Liver (tissue), 8 donors: ENCODE measurements at regions not wholly inside any gene's neighbourhood (a gene's known extent, or its start where the extent isn't known, plus 50 kb on each side); places are given as distances from the start of the nearest gene placed in this dataset.

ENCODE experiments used
- DNase-seq: peaks from one replicate; pipeline ENCODE4 v3.0.0-alpha.2; 2017; ENCODE audit warnings: low spot score
- H3K27ac ChIP-seq, 2 donors: one replicate each; pipeline ENCODE4 v1.7.0; 2013; ENCODE audit warnings: inconsistent platforms in 2 of 2, low read length in 2 of 2, control low read depth in 1 of 2, low read depth in 1 of 2, mild to moderate bottlenecking in 1 of 2
- H3K27me3 ChIP-seq, 4 donors: one replicate each; pipeline versions ENCODE4 v1.6.1 to v1.7.0; 2013; ENCODE audit warnings: low read length in 3 of 4, inconsistent platforms in 1 of 4, mild to moderate bottlenecking in 1 of 4, moderate library complexity in 1 of 4; ENCODE audit not compliant: control insufficient read depth in 4 of 4, insufficient read depth in 4 of 4
- H3K36me3 ChIP-seq, 4 donors: one replicate each; pipeline versions ENCODE4 v1.6.1 to v1.7.0; 2013; ENCODE audit warnings: low read length in 3 of 4, mild to moderate bottlenecking in 3 of 4, low read depth in 1 of 4, moderate library complexity in 1 of 4; ENCODE audit not compliant: control insufficient read depth in 4 of 4, insufficient read depth in 3 of 4
- H3K4me1 ChIP-seq, 4 donors: one replicate each; pipeline versions ENCODE4 v1.6.1 to v1.7.0; 2013; ENCODE audit warnings: low read length in 3 of 4, mild to moderate bottlenecking in 3 of 4, moderate library complexity in 1 of 4; ENCODE audit not compliant: control insufficient read depth in 4 of 4, insufficient read depth in 4 of 4
- H3K4me3 ChIP-seq, 3 donors: one replicate each; pipeline versions ENCODE4 v1.6.1 to v1.7.0; 2013; ENCODE audit warnings: low read length in 3 of 3, control low read depth in 1 of 3, low read depth in 1 of 3, mild to moderate bottlenecking in 1 of 3
- H3K9ac ChIP-seq, 2 donors: one replicate each; pipeline ENCODE4 v1.7.0; 2013; ENCODE audit warnings: low read length in 2 of 2, mild to moderate bottlenecking in 2 of 2, moderate library complexity in 2 of 2, control low read depth in 1 of 2, low read depth in 1 of 2
- H3K9me3 ChIP-seq, 4 donors: one replicate each; pipeline versions ENCODE4 v1.6.1 to v1.7.0; 2013; ENCODE audit warnings: low read length in 3 of 4; ENCODE audit not compliant: control insufficient read depth in 4 of 4
- EGR1 ChIP-seq, 2 donors: IDR thresholded peaks; 2 replicates each; pipeline ENCODE4 v1.6.1; 2016 to 2018; ENCODE audit warnings: antibody characterized with exemption in 2 of 2, low read depth in 2 of 2
- FOXA1 ChIP-seq: IDR thresholded peaks from 2 replicates; pipeline ENCODE4 v1.6.1; 2016; ENCODE audit warnings: antibody characterized with exemption
- FOXA2 ChIP-seq: IDR thresholded peaks from 2 replicates; pipeline ENCODE4 v1.6.1; 2016; ENCODE audit warnings: antibody characterized with exemption
- GABPA ChIP-seq, 2 donors: IDR thresholded peaks in 1 of 2; conservative IDR thresholded peaks in 1 of 2; 2 replicates each; pipeline ENCODE4 v1.6.1; 2016; ENCODE audit warnings: antibody characterized with exemption in 2 of 2, mild to moderate bottlenecking in 1 of 2, moderate library complexity in 1 of 2
- HNF4A ChIP-seq, 2 donors: conservative IDR thresholded peaks; 2 replicates each; pipeline ENCODE4 v1.6.1; 2016; ENCODE audit warnings: antibody characterized with exemption in 2 of 2, mild to moderate bottlenecking in 2 of 2
- HNF4G ChIP-seq: IDR thresholded peaks from 2 replicates; pipeline ENCODE4 v1.6.1; 2016; ENCODE audit warnings: antibody characterized with exemption
- JUND ChIP-seq, 2 donors: IDR thresholded peaks; 2 replicates each; pipeline ENCODE4 v1.6.1; 2016; ENCODE audit warnings: antibody characterized with exemption in 2 of 2
- NR2F2 ChIP-seq: IDR thresholded peaks from 2 replicates; pipeline ENCODE4 v1.6.1; 2016; ENCODE audit warnings: antibody characterized with exemption
- RAD21 ChIP-seq, 2 donors: IDR thresholded peaks; 2 replicates each; pipeline ENCODE4 v1.6.1; 2016; ENCODE audit warnings: antibody characterized with exemption in 2 of 2, mild to moderate bottlenecking in 2 of 2
- REST ChIP-seq: IDR thresholded peaks from 2 replicates; pipeline ENCODE4 v1.6.1; 2016; ENCODE audit warnings: antibody characterized with exemption, mild to moderate bottlenecking
- RXRA ChIP-seq, 2 donors: IDR thresholded peaks; 2 replicates each; pipeline ENCODE4 v1.6.1; 2017 to 2018; ENCODE audit warnings: antibody characterized with exemption in 2 of 2, mild to moderate bottlenecking in 1 of 2
- SP1 ChIP-seq: IDR thresholded peaks from 2 replicates; pipeline ENCODE4 v1.6.1; 2018; ENCODE audit warnings: antibody characterized with exemption, mild to moderate bottlenecking
- TAF1 ChIP-seq: conservative IDR thresholded peaks from 2 replicates; pipeline ENCODE4 v1.6.1; 2016; ENCODE audit warnings: antibody characterized with exemption, mild to moderate bottlenecking
- YY1 ChIP-seq: IDR thresholded peaks from 2 replicates; pipeline ENCODE4 v1.6.1; 2016; ENCODE audit warnings: antibody characterized with exemption, mild to moderate bottlenecking
- WGBS: extraction: QIAGEN DNeasy Blood & Tissue Kit; methylation state at CpG from one replicate; pipeline ENCODE4 v1.1.7; 2013; 5-methylcytosine and 5-hydroxymethylcytosine counted together
- TF ChIP-seq, protein P1 (sequence below): fragments of 150-350 bp; IDR thresholded peaks from 2 replicates; pipeline ENCODE4 v1.5.1; 2017; ENCODE audit warnings: improper control_type of control experiment, low read depth, low read length; ENCODE audit not compliant: missing input control
- TF ChIP-seq, protein P2 (sequence below): IDR thresholded peaks from 2 replicates; pipeline ENCODE4 v1.6.1; 2016; ENCODE audit warnings: antibody characterized with exemption
- TF ChIP-seq, protein P3 (sequence below): IDR thresholded peaks from 2 replicates; pipeline ENCODE4 v1.6.1; 2016; ENCODE audit warnings: antibody characterized with exemption
- TF ChIP-seq, protein P4 (sequence below): IDR thresholded peaks from 2 replicates; pipeline ENCODE4 v1.6.1; 2016; ENCODE audit warnings: antibody characterized with exemption
- donor health status: healthy.
- donor health status: healthy.
- donor health status: healthy.
- donor health status: healthy.
- donor health status: healthy.

DNA sequence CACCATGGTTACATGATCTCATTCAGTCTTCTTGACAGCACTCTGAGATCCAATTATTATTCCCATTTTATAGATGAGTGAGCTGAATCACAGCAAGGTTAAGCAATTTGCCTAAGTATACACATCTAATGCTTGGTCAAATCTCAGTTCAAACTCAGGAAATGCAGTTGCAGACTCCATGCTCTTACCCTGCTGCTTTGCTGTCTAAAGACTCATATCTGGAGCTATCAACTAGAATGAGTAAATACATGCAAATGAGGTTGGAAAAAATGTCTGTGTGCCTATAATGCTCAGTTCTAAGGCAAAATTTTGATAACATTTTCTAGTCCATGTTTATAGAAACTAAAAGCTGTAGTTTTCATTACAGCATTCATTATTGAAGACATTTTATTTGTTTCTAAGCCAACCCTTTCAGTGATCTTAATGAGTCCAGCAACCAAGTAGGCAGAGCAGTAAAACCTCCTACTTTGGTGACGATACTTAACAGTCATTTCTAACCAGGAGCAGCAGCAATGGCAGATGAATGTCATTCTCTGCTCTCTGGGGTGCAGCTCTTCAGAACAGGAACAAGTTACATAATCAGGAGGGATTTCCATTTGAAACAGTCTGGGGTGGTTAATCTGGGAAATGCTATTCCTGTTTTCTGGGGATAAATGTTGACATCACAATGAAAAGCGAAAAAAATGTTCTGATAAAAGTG is 396.8 kb upstream of the UBE2E3 start:
- no peaks in the 10 kb centered on the region for H3K27me3 ChIP-seq
- no peak overlapping the region for H3K9ac ChIP-seq
- no peaks in the 10 kb centered on the region for H3K4me1 ChIP-seq
- no peaks in the 10 kb centered on the region for H3K36me3 ChIP-seq
- TF ChIP-seq FOXA1 (no peak), FOXA2 (no peak), TAF1 (no peak), JUND (IDR thresholded peaks at IDR 0.05) (no peak), SP1 (no peak), EGR1 (IDR thresholded peaks at IDR 0.05; ENCODE audit: low read depth in 2 of 2) (no peak), REST (no peak), YY1 (no peak), HNF4G (no peak), HNF4A (conservative IDR thresholded peaks at IDR 0.05) (no peak), RXRA (IDR thresholded peaks at IDR 0.05) (no peak), GABPA (IDR thresholded peaks at IDR 0.05 in 1 of 2, conservative IDR thresholded peaks at IDR 0.05 in 1 of 2) (no peak), NR2F2 (no peak), RAD21 (IDR thresholded peaks at IDR 0.05) (no peak)
- TF ChIP-seq, protein P1, sequence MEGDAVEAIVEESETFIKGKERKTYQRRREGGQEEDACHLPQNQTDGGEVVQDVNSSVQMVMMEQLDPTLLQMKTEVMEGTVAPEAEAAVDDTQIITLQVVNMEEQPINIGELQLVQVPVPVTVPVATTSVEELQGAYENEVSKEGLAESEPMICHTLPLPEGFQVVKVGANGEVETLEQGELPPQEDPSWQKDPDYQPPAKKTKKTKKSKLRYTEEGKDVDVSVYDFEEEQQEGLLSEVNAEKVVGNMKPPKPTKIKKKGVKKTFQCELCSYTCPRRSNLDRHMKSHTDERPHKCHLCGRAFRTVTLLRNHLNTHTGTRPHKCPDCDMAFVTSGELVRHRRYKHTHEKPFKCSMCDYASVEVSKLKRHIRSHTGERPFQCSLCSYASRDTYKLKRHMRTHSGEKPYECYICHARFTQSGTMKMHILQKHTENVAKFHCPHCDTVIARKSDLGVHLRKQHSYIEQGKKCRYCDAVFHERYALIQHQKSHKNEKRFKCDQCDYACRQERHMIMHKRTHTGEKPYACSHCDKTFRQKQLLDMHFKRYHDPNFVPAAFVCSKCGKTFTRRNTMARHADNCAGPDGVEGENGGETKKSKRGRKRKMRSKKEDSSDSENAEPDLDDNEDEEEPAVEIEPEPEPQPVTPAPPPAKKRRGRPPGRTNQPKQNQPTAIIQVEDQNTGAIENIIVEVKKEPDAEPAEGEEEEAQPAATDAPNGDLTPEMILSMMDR, result no peak
- TF ChIP-seq, protein P2, sequence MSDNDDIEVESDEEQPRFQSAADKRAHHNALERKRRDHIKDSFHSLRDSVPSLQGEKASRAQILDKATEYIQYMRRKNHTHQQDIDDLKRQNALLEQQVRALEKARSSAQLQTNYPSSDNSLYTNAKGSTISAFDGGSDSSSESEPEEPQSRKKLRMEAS, result no peak
- TF ChIP-seq, protein P3, sequence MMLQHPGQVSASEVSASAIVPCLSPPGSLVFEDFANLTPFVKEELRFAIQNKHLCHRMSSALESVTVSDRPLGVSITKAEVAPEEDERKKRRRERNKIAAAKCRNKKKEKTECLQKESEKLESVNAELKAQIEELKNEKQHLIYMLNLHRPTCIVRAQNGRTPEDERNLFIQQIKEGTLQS, result no peak
- TF ChIP-seq, protein P4, sequence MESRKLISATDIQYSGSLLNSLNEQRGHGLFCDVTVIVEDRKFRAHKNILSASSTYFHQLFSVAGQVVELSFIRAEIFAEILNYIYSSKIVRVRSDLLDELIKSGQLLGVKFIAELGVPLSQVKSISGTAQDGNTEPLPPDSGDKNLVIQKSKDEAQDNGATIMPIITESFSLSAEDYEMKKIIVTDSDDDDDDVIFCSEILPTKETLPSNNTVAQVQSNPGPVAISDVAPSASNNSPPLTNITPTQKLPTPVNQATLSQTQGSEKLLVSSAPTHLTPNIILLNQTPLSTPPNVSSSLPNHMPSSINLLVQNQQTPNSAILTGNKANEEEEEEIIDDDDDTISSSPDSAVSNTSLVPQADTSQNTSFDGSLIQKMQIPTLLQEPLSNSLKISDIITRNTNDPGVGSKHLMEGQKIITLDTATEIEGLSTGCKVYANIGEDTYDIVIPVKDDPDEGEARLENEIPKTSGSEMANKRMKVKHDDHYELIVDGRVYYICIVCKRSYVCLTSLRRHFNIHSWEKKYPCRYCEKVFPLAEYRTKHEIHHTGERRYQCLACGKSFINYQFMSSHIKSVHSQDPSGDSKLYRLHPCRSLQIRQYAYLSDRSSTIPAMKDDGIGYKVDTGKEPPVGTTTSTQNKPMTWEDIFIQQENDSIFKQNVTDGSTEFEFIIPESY, result no peak
- H3K27ac ChIP-seq, result no peak overlapping the region
- H3K4me3 ChIP-seq, result no peak overlapping the region
- no peaks in the 10 kb centered on the region for H3K9me3 ChIP-seq
- no peak for DNase-seq
- WGBS, result 86% methylated on average over 2 of the region's 2 CpGs
